Right forelimb (tissue), 1 donor: ENCODE measurements at regions not wholly inside any gene's neighbourhood (a gene's known extent, or its start where the extent isn't known, plus 50 kb on each side); places are given as distances from the start of the nearest gene placed in this dataset.

ENCODE experiments used
- DNase-seq: peaks from one replicate; pipeline ENCODE4 v3.0.0-alpha.2; 2018

DNA sequence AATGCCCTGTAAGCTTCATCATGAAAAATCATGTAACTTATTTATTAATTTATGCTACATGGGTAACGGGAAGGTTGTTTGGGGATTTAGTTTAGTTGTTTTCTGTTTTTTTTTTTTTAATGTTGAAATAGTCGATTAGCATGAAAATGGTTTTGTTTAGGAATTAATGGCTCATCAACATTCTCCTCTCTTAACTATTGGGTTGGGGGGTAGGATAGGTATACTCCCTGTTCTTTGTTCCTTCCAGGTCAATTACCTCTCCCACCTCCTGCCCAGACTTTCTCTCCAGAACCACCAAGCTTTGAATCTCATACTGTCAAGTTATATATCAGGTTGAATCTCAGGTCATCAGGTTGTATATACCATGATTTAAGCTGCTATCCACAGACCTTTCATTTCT, 568.7 kb upstream of the DSEL start:
- DNase-seq = no peak

- no peak for DNase-seq
Observed at GRCh38 chr18:68083776-68084175, 567.3 kb upstream of the DSEL start.

GRCh38 chr18:68083131-68083530, 566.6 kb upstream of the DSEL start:
- no peak for DNase-seq

DNA sequence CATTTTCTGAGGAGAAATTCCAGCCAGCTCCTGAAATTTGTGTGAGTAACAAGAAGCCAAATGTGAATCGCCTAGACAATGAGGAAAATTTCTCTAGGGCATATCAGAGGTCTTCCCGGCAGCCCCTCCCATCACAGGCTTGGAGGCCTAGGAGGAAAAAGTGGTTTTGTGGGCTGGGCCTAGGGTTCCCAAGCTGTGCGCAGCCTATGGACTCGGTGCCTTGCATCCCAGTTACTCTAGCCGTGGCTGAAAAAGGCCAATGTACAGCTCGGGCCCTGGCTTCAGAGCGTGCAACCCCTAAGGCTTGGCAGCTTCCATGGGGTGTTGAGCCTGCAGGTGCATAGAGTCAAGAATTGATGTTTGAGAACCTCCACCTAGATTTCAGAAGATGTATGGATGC, 556.2 kb upstream of the DSEL start:
- no peak for DNase-seq

- no peak for DNase-seq
Observed at GRCh38 chr18:68060871-68061270, 544.4 kb upstream of the DSEL start.

DNA sequence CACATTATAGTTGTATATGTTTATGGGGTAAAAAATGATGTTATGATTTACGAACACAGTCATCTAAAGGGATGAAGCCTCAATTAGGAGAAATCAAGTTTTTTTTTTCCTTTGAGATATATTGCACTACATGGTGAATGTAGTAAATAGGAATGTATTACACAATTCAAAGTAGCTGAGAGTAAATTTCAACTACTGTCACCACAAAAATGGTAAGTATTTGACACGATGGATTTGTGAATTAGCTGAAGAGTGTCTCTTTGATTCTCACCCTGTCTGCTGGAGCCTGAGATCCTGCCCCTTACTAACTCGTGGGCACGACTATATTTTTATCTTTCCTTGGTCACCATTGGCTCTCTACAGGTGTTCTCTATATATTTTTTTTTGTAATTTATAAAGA, 540.4 kb upstream of the DSEL start:
- no peak for DNase-seq

GRCh38 chr18:68054669-68055068, 538.1 kb upstream of the DSEL start:
- no peak for DNase-seq

GRCh38 chr18:68053290-68053689, 536.8 kb upstream of the DSEL start:
- DNase-seq = no peak

DNA sequence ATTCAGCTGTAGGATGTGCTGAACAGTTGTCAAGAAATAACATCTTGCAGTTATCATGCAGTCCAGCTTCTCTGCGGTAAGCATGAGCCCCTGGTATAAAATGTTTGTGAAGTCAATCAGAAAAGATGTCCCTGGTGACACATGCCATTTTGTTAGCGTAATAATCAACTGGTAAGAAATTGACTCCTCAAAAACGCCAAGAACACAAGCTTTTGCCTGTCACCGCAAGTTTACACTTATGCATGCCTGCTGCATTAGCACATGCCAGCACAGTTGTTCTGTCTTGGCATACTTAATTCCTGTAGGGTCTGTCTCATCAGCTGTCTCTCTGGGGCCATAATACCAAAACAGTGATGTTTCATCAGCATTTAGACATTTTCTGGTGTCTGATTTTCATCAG, 524.8 kb upstream of the DSEL start:
- no peak for DNase-seq

GRCh38 chr18:68040198-68040597, 523.7 kb upstream of the DSEL start:
- no peak for DNase-seq

- no peak for DNase-seq
Observed at GRCh38 chr18:68035774-68036522, 519.4 kb upstream of the DSEL start.

- no peak for DNase-seq
Observed at GRCh38 chr18:68034296-68034695, 517.8 kb upstream of the DSEL start.

GRCh38 chr18:68033466-68033865, 516.9 kb upstream of the DSEL start:
- no peak for DNase-seq

DNA sequence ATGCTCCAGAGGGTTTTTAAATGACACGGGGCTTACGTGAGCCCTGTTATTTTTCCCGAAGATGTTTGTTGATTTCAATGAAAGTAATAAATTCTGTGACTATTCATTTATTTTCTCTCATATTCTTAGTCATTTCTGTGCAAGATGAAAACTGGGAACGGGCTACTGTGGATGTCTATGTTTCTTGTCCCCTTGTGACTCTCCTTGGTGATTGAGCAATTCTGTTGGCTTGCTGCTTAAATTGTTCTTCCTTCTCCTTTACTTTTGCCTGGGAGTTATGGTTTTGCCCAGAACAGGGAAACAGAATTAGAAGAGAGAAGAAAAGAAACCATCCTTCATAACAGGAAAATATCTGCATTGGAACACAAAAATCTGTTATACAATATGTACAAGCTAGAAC, 508.2 kb upstream of the DSEL start:
- DNase-seq = no peak

- no peak for DNase-seq
Observed at GRCh38 chr18:68017385-68017784, 500.9 kb upstream of the DSEL start.

DNA sequence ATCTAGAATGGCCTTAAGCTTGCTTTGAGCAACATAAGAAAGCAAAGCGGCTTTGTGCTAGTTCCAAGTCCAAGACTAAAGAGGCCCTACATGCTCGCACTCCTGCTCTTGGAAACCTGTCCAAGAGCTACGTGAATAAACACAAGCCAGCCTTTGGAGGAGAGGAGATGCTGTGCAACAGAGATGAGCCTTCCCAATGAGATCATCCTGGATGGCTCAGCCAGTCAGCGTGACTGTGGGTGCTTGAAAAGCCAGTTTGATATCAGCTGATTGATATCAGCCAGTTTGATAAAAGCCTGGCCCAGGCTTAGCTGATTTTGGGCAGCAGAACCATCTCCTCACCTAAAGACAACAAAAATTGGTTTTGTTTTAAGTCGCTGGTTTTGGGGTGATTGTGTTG, 481.0 kb upstream of the DSEL start:
- no peak for DNase-seq

- DNase-seq = no peak
Observed at GRCh38 chr18:67995769-67996168, 479.2 kb upstream of the DSEL start.

DNA sequence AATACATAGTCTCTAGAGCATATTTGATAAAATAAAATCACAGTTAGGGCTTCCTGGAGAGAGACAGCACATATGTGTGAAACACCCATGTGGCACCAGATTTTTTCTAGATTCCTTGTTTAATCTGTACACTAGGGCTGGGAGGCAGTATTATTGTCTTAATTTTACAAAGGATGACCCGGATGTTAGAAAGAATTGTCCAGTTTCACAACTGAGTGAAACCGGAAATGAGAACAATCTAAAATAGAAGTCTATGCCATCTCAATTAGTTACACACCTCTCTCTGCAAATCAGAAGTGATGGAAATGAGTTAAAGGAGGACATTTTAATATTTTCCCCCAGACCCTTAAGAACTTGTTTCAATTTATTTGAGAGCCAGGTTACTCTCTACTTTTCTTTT, 463.7 kb upstream of the DSEL start:
- no peak for DNase-seq

GRCh38 chr18:67977067-67977616, 460.6 kb upstream of the DSEL start:
- no peak for DNase-seq

DNA sequence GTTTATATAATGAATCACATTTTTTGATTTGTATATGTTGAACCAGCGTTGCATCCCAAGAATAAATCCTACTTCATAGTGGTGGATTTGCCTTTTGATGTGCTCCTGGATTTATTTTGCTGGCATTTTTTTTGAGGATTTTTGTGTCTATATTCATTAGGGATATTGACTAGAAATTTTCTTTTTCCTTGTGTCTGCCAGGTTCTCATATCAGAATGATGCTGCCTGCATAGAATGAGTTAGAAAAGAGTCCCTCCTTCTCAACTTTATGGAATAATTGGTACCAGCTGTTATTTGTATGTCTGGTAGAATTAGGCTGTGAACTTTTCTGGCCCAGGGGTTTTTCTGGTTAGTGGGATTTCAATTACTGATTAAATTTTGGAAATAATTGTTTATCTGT, 457.4 kb upstream of the DSEL start:
- no peak for DNase-seq

GRCh38 chr18:67969458-67969857, 452.9 kb upstream of the DSEL start:
- no peak for DNase-seq

DNA sequence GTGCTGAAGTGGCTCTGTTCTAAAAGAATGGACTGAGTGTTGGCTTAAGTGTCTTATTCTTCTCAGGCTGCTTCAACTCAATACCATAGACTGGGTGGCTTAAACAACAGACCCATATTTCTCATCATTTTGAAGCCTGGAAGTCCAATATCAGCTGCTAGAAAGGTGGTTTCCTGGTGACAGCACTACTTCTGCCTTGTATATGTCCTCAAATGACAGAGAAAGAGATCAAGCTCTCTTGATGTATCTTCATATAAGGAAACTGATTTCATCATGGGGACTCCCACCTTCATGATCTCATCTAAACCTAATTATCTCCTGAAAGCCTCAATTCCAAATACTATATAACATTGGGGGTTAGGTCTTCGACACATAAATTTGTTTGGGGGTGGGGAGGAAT, 449.7 kb upstream of the DSEL start:
- no peak for DNase-seq

DNA sequence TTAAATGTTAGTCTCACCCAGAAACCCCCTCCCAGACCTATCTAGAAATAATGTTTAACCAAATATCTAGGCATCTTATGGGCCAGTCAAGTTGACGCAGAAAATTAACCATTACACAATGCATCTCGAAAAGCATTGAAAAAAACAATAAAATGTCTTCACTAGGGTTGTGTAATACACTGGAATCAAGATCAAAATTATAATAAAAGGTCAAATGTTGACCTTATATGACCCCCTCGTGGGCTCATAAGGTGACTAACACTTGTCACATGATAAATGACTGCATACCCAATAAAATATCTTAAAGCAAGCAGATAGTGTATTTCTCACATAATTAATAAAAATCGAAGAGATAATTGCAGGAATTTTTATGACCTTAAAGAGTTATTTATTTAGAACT, 447.9 kb upstream of the DSEL start:
- no peak for DNase-seq

- no peak for DNase-seq
Observed at GRCh38 chr18:67961701-67962440, 445.4 kb upstream of the DSEL start.
